ENCODE measurements at regions not wholly inside any gene's neighbourhood (a gene's known extent, or its start where the extent isn't known, plus 50 kb on each side); places are given as distances from the start of the nearest gene placed in this dataset.

- no peak for TF ChIP-seq RAD21 (IDR thresholded peaks at IDR 0.05; ENCODE audit: low read length)
- TF ChIP-seq CEBPB (IDR thresholded peaks at IDR 0.05; ENCODE audit: low read depth, low read length) = no peak
- no peak for TF ChIP-seq SMC3 (IDR thresholded peaks at IDR 0.05; ENCODE audit: low read depth, low read length)
- TF ChIP-seq POLR2A (IDR thresholded peaks at IDR 0.05; ENCODE audit: low read depth, low read length) = no peak
- no peak for TF ChIP-seq MXI1 (IDR thresholded peaks at IDR 0.05; ENCODE audit: borderline replicate concordance, low read depth, low read length)
- no peak for TF ChIP-seq MAFK (IDR thresholded peaks at IDR 0.05; ENCODE audit: low read depth, low read length)
- no peak for TF ChIP-seq USF2 (IDR thresholded peaks at IDR 0.05; ENCODE audit: low read depth, low read length)
- no peak for TF ChIP-seq ELK1 (IDR thresholded peaks at IDR 0.05; ENCODE audit: borderline replicate concordance, low read depth, low read length)
- TF ChIP-seq RCOR1 (IDR thresholded peaks at IDR 0.05; ENCODE audit: insufficient replicate concordance, low read length) = no peak
- TF ChIP-seq CTCF (conservative IDR thresholded peaks at IDR 0.05; ENCODE audit: low read depth, low read length) = no peak
- no peak for TF ChIP-seq CHD1 (IDR thresholded peaks at IDR 0.05; ENCODE audit: low read depth, low read length)
- TF ChIP-seq FOS (IDR thresholded peaks at IDR 0.05; ENCODE audit: low read depth, low read length) = no peak
- TF ChIP-seq NFE2L2 (IDR thresholded peaks at IDR 0.05; ENCODE audit: low read depth, low read length) = no peak
- TF ChIP-seq MAZ (IDR thresholded peaks at IDR 0.05; ENCODE audit: borderline replicate concordance, low read depth, low read length) = no peak
Observed at GRCh38 chr12:77273898-77274297, 208.5 kb upstream of the E2F7 start.

More at GRCh38 chr12:77273898-77274297, 208.5 kb upstream of the E2F7 start:
- H3K14ac ChIP-seq (replicated peaks; ENCODE audit: low read depth, low read length) = no peak overlapping the region
- no peak overlapping the region for H4K8ac ChIP-seq (ENCODE audit: low read depth in 2 of 2, low read length in 2 of 2)
- H3K4me1 ChIP-seq (ENCODE audit: control insufficient read depth, insufficient read depth, low read length) = no peaks in the 10 kb centered on the region
- H3K56ac ChIP-seq (ENCODE audit: extremely low read depth, insufficient read depth, low read length) = no peak overlapping the region
- ATAC-seq (ENCODE audit: low read depth) (no peak), DNase-seq (no peak)
- no peak overlapping the region for H2BK15ac ChIP-seq (ENCODE audit: low read depth, low read length)
- H4K91ac ChIP-seq (ENCODE audit: insufficient read depth, low read depth, low read length) = no peak overlapping the region
- H3K9ac ChIP-seq (ENCODE audit: low read depth, low read length) = no peak overlapping the region
- H3K27me3 ChIP-seq (ENCODE audit: control insufficient read depth, insufficient read depth, low read length) = no peaks in the 10 kb centered on the region; the same call in 1 of the 2 replicates
- H2BK120ac ChIP-seq (ENCODE audit: low read depth, low read length) = no peak overlapping the region
- H3K36me3 ChIP-seq (ENCODE audit: control insufficient read depth, insufficient read depth, low read length) = no peaks in the 10 kb centered on the region
- H3K4me2 ChIP-seq (ENCODE audit: low read depth, low read length) = no peak overlapping the region
- in situ Hi-C loops (cut with MboI; ENCODE audit: low sequenced_read_pairs) = no loop called here
- no peaks in the 10 kb centered on the region for H3K9me1 ChIP-seq (ENCODE audit: insufficient read depth, low read length)
- H3K18ac ChIP-seq (ENCODE audit: low read depth, low read length) = no peak overlapping the region
- no CpG with 5 or more reads among the region's 1 CpG for WGBS, 2 experiments (ENCODE audit: extremely low coverage in 2 of 2, insufficient read length in 1 of 2)
- H2AK9ac ChIP-seq (replicated peaks; ENCODE audit: low read depth, low read length, poor library complexity) = no peak overlapping the region
- dilution Hi-C loops (cut with HindIII; ENCODE audit: low sequenced_read_pairs, unreplicated experiment) = no loop called here
- POLR2A ChIA-PET (ENCODE audit: unreplicated experiment) = no interaction called here
- H2AK5ac ChIP-seq (ENCODE audit: low read depth, low read length) = no peak overlapping the region
- no peaks in the 10 kb centered on the region for H4K20me1 ChIP-seq (ENCODE audit: insufficient read depth, low read length)
- H3K79me1 ChIP-seq (ENCODE audit: low read depth in 1 of 2, low read length in 2 of 2) = no peaks in the 10 kb centered on the region
- no peak overlapping the region for H2BK20ac ChIP-seq (ENCODE audit: low read depth, low read length)
- no peak overlapping the region for H3K23ac ChIP-seq (ENCODE audit: low read depth, low read length)
- no peak overlapping the region for H3K4me3 ChIP-seq (ENCODE audit: insufficient read depth, low read depth, low read length)
- no peak overlapping the region for H3K27ac ChIP-seq (ENCODE audit: insufficient read depth, low read length)
- no peak overlapping the region for H2BK5ac ChIP-seq (ENCODE audit: low read depth, low read length, poor library complexity, severe bottlenecking)
- no peaks in the 10 kb centered on the region for H3K9me3 ChIP-seq (ENCODE audit: control insufficient read depth, insufficient read depth, low read length)
- H2AFZ ChIP-seq (replicated peaks; ENCODE audit: low read length, poor library complexity) = no peak overlapping the region
- intact Hi-C loops (cut with micrococcal nuclease) = no loop called here
- no peak overlapping the region for H3K4ac ChIP-seq (ENCODE audit: low read depth, low read length)
- CTCF ChIA-PET = no interaction called here
- H4K5ac ChIP-seq (ENCODE audit: low read depth, low read length) = no peak overlapping the region
- BruUV-seq (replicated peaks) = no TSS peak

Measured in IMR-90 (cell line).